B cell (primary cell): ENCODE measurements at regions not wholly inside any gene's neighbourhood (a gene's known extent, or its start where the extent isn't known, plus 50 kb on each side); places are given as distances from the start of the nearest gene placed in this dataset.

Experiments
- ATAC-seq: fragments of 200-7000 bp; cut with Tn5 transposase; one replicate; pipeline ENCODE4 v1.10.0; 2021; ENCODE audit warnings: low read depth, mild to moderate bottlenecking, moderate number of reproducible peaks, moderate library complexity
- CTCF ChIA-PET: fragments of 350-600 bp; sonication (Branson Sonifier 250); formaldehyde crosslinking; loops from one replicate; lab custom pipeline; 2021; ENCODE audit warnings: antibody characterized with exemption, inconsistent platforms; lab: Charles Lee
- POLR2A ChIA-PET: fragments of 350-600 bp; sonication (Branson Sonifier 250); formaldehyde crosslinking; loops from one replicate; lab custom pipeline; 2021; ENCODE audit warnings: antibody characterized with exemption; lab: Charles Lee
- DNase-seq: peaks from one replicate; pipeline ENCODE4 v3.0.0; 2013
- H2AFZ ChIP-seq: 2 replicates; pipeline ENCODE4 v1.6.1; 2012; ENCODE audit warnings: mild to moderate bottlenecking, low read depth, low read length; ENCODE audit not compliant: insufficient read depth, poor library complexity, severe bottlenecking
- H3K27ac ChIP-seq, 2 donors: 1 replicate in 1 of 2; 2 replicates in 1 of 2; pipeline ENCODE4 v1.5.1; 2012 to 2013; ENCODE audit warnings: low read length in 2 of 2, mild to moderate bottlenecking in 2 of 2, moderate library complexity in 1 of 2
- H3K27me3 ChIP-seq, 4 experiments: fragments of 200-600 bp in 1 of 4; sonication (generic) in 1 of 4; replicated peaks in 1 of 4; 1 replicate in 2 of 4; 2 replicates in 2 of 4; pipeline versions ENCODE4 v1.6.1 to v1.7.0; 2013 to 2016; ENCODE audit warnings: low read length in 3 of 4, mild to moderate bottlenecking in 2 of 4, mixed read lengths in 1 of 4, moderate library complexity in 1 of 4; ENCODE audit not compliant: insufficient read depth in 4 of 4, control insufficient read depth in 3 of 4; ENCODE audit errors: control extremely low read depth in 1 of 4
- H3K36me3 ChIP-seq, 2 experiments: replicated peaks in 1 of 2; 1 replicate in 1 of 2; 2 replicates in 1 of 2; pipeline versions ENCODE4 v1.6.1 to v1.7.1; 2013; ENCODE audit warnings: low read length in 1 of 2; ENCODE audit not compliant: insufficient read depth in 2 of 2, control insufficient read depth in 1 of 2; ENCODE audit errors: control extremely low read depth in 1 of 2, extremely low read depth in 1 of 2
- H3K4me1 ChIP-seq, 2 donors: fragments of 200-600 bp in 1 of 2; sonication (generic) in 1 of 2; 1 replicate in 1 of 2; 2 replicates in 1 of 2; pipeline versions ENCODE4 v1.5.1 to v1.6.1; 2013 to 2017; ENCODE audit warnings: low read length in 2 of 2; ENCODE audit not compliant: control insufficient read depth in 2 of 2, insufficient read depth in 2 of 2
- H3K4me2 ChIP-seq: replicated peaks from 2 replicates; pipeline ENCODE3; 2012; ENCODE audit warnings: mild to moderate bottlenecking, low read depth, low read length; ENCODE audit not compliant: poor library complexity, severe bottlenecking
- H3K4me3 ChIP-seq, 5 experiments: fragments of 200-600 bp in 1 of 5; sonication (generic) in 1 of 5; 1 replicate in 3 of 5; 2 replicates in 2 of 5; pipeline versions ENCODE4 v1.5.1 to v1.7.0; 2011 to 2016; ENCODE audit warnings: low read length in 4 of 5, mild to moderate bottlenecking in 4 of 5, low read depth in 2 of 5, control low read depth in 1 of 5, moderate library complexity in 1 of 5; ENCODE audit not compliant: insufficient read depth in 1 of 5; ENCODE audit errors: control extremely low read depth in 1 of 5, extremely low read depth in 1 of 5
- H3K79me2 ChIP-seq: fragments of 200-600 bp; sonication (generic); one replicate; pipeline ENCODE4 v1.6.0; 2016; ENCODE audit warnings: low read length; ENCODE audit not compliant: control insufficient read depth, insufficient read depth
- H3K9ac ChIP-seq: fragments of 200-600 bp; sonication (generic); 2 replicates; pipeline ENCODE4 v1.6.1; 2017; ENCODE audit warnings: mild to moderate bottlenecking, low read length, moderate library complexity
- H3K9me3 ChIP-seq, 3 donors: one replicate each; pipeline versions ENCODE4 v1.6.1 to v1.7.1; 2013; ENCODE audit warnings: low read length in 2 of 3; ENCODE audit not compliant: control insufficient read depth in 2 of 3, insufficient read depth in 1 of 3; ENCODE audit errors: control extremely low read depth in 1 of 3
- H4K20me1 ChIP-seq: 2 replicates; pipeline ENCODE4 v1.6.0; 2012; ENCODE audit warnings: mild to moderate bottlenecking, low read length; ENCODE audit not compliant: insufficient read depth, control insufficient read depth, poor library complexity, severe bottlenecking
- H3K27ac Mint-ChIP-seq: one replicate; pipeline ENCODE4 v1.8.0; 2021; ENCODE audit warnings: mixed read lengths
- H3K27me3 Mint-ChIP-seq: one replicate; pipeline ENCODE4 v1.8.0; 2021; ENCODE audit warnings: mixed read lengths
- H3K4me1 Mint-ChIP-seq: one replicate; pipeline ENCODE4 v1.8.0; 2021; ENCODE audit warnings: mixed read lengths
- H3K4me3 Mint-ChIP-seq: one replicate; pipeline ENCODE4 v1.8.0; 2021; ENCODE audit warnings: mixed read lengths
- H3K9me3 Mint-ChIP-seq: one replicate; pipeline ENCODE4 v1.8.0; 2022; ENCODE audit warnings: mixed read lengths; ENCODE audit not compliant: insufficient read depth
- EZH2 ChIP-seq: IDR thresholded peaks from 2 replicates; pipeline ENCODE4 v1.6.1; 2012; ENCODE audit warnings: borderline replicate concordance, low read depth, mild to moderate bottlenecking, moderate library complexity, low read length; ENCODE audit not compliant: insufficient read depth, poor library complexity, severe bottlenecking
- WGBS: methylation state at CpG from one replicate; pipeline ENCODE4 v1.1.5; 2013; ENCODE audit warnings: missing lambda C conversion rate; ENCODE audit not compliant: insufficient coverage; 5-methylcytosine and 5-hydroxymethylcytosine counted together
- intact Hi-C: fragments of 100-400 bp; cut with micrococcal nuclease; formaldehyde crosslinking; loops from one replicate; pipeline ENCODE4 v1.10.0; 2022
- TF ChIP-seq, protein P1 (sequence below): fragments of 200-600 bp; IDR thresholded peaks from one replicate; pipeline ENCODE4 v1.8.0; 2022; ENCODE audit warnings: antibody characterized with exemption, mild to moderate bottlenecking

DNA sequence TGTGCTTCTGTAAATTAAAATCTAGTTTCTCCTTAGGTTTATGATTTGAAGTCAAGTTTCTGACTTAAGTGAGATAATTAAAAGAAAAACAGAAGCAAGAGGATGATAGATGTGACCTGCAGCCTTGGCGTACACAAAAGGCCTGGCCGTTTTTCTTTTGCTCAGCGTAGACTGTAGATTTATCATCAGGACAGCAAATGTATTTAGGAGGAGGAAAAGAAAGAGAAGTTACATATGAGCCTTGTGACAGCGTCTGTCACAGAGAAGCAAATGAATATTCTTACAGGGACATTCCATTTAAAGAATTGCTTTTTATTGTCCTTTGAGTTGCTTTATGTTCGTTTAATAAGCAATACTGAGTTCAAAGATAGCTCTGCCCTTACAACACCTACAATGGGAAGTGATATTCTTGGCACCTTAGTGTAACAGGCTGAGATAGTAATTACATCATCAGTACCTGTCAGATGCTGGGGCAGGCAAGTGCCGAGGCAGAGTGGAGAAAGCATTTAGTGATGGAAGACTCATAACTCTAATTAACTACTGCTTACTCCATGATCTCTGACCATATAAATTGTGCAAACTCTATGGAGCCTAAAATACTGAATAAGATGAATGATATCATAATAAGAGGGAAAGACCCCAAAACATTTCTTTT lies 311.5 kb downstream of the MFSD1 start:
- no peak overlapping the region for H3K27ac Mint-ChIP-seq
- H3K4me3 ChIP-seq: no peak overlapping the region
- no peaks in the 10 kb centered on the region for H3K36me3 ChIP-seq
- H3K27me3 Mint-ChIP-seq: no peaks in the 10 kb centered on the region
- H3K27me3 ChIP-seq: no peaks in the 10 kb centered on the region
- peaks cover 2% of the 10 kb centered on the region for H3K9me3 Mint-ChIP-seq
- WGBS: 93% methylated on average over 3 of the region's 6 CpGs
- no peaks in the 10 kb centered on the region for H3K4me1 ChIP-seq
- intact Hi-C loops: no loop called here
- ChIA-PET CTCF (no interaction called here), POLR2A (no interaction called here)
- DNase-seq (no peak), ATAC-seq (no peak)
- no peak overlapping the region for H2AFZ ChIP-seq
- no peak overlapping the region for H3K9ac ChIP-seq
- H3K9me3 ChIP-seq: no peaks in the 10 kb centered on the region
- no peaks in the 10 kb centered on the region for H3K79me2 ChIP-seq
- H4K20me1 ChIP-seq: no peaks in the 10 kb centered on the region
- H3K4me1 Mint-ChIP-seq: peaks cover 1% of the 10 kb centered on the region
- H3K4me3 Mint-ChIP-seq: no peak overlapping the region
- no peak for TF ChIP-seq EZH2
- TF ChIP-seq, protein P1, sequence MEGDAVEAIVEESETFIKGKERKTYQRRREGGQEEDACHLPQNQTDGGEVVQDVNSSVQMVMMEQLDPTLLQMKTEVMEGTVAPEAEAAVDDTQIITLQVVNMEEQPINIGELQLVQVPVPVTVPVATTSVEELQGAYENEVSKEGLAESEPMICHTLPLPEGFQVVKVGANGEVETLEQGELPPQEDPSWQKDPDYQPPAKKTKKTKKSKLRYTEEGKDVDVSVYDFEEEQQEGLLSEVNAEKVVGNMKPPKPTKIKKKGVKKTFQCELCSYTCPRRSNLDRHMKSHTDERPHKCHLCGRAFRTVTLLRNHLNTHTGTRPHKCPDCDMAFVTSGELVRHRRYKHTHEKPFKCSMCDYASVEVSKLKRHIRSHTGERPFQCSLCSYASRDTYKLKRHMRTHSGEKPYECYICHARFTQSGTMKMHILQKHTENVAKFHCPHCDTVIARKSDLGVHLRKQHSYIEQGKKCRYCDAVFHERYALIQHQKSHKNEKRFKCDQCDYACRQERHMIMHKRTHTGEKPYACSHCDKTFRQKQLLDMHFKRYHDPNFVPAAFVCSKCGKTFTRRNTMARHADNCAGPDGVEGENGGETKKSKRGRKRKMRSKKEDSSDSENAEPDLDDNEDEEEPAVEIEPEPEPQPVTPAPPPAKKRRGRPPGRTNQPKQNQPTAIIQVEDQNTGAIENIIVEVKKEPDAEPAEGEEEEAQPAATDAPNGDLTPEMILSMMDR: no peak
- no peak overlapping the region for H3K27ac ChIP-seq
- H3K4me2 ChIP-seq: no peak overlapping the region

DNA sequence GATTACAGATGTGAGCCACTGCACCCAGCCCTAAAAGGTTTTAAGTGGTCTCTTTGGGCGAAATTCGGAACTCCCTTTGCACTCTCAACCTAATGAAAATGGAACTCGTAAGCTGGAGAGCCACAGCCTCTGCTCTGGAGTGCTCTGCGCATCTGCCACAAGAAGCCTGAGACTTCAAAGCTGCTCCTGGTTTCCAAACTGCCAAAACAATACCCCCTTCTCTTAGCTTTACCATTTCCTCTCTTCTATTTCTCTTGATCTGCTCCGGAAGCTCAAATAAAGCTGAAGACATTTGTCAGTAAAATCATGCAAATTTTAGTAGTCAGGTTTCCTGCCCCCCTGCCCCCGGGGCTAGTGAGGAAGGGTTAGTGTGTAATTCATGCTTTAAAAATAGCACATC lies 312.7 kb downstream of the MFSD1 start:
- H3K4me3 Mint-ChIP-seq: no peak overlapping the region
- no peak overlapping the region for H3K9ac ChIP-seq

More for the DNA sequence above, 312.7 kb downstream of the MFSD1 start:
- no peak for TF ChIP-seq EZH2
- TF ChIP-seq, protein P1: no peak
- H3K4me1 ChIP-seq: no peaks in the 10 kb centered on the region
- H3K9me3 ChIP-seq: no peaks in the 10 kb centered on the region
- peaks cover 2% of the 10 kb centered on the region for H3K9me3 Mint-ChIP-seq
- H3K4me1 Mint-ChIP-seq: peaks cover 1% of the 10 kb centered on the region
- no peaks in the 10 kb centered on the region for H4K20me1 ChIP-seq
- CTCF ChIA-PET: no interaction called here
- H3K79me2 ChIP-seq: no peaks in the 10 kb centered on the region
- POLR2A ChIA-PET: no interaction called here
- no peak overlapping the region for H3K27ac Mint-ChIP-seq
- ATAC-seq (no peak), DNase-seq (no peak)
- WGBS: 28% methylated on average over 4 of the region's 6 CpGs
- H3K27me3 ChIP-seq: no peaks in the 10 kb centered on the region
- H3K4me3 ChIP-seq: no peak overlapping the region
- no peak overlapping the region for H2AFZ ChIP-seq
- no peaks in the 10 kb centered on the region for H3K36me3 ChIP-seq
- no peaks in the 10 kb centered on the region for H3K27me3 Mint-ChIP-seq
- intact Hi-C loops: no loop called here
- H3K4me2 ChIP-seq: no peak overlapping the region
- H3K27ac ChIP-seq: no peak overlapping the region
